SK-N-SH (cell line): ENCODE measurements at regions not wholly inside any gene's neighbourhood (a gene's known extent, or its start where the extent isn't known, plus 50 kb on each side); places are given as distances from the start of the nearest gene placed in this dataset.

ENCODE experiments used
- CTCF ChIA-PET: fragments of 300-600, 350-600 bp; formaldehyde crosslinking; extraction: SDS; loops from one replicate; lab custom pipeline; 2021; lab: Yijun Ruan, JAX
- POLR2A ChIA-PET: fragments of 350-600 bp; sonication (Branson Sonifier 250); formaldehyde crosslinking; extraction: SDS; loops from one replicate; lab custom pipeline; 2020; ENCODE audit warnings: antibody characterized with exemption, inconsistent platforms; lab: Yijun Ruan, JAX
- DNase-seq: peaks from one replicate; pipeline ENCODE4 v3.0.0; 2012
- H2AFZ ChIP-seq: fragments of 200-600 bp; sonication (generic); 2 replicates; pipeline ENCODE4 v1.8.1; 2016; ENCODE audit warnings: antibody characterized with exemption, mild to moderate bottlenecking, low read depth
- H3F3A ChIP-seq: fragments of 200-600 bp; sonication (generic); replicated peaks from 2 replicates; pipeline ENCODE3; 2016; ENCODE audit warnings: antibody characterized with exemption, mild to moderate bottlenecking; ENCODE audit not compliant: insufficient read depth
- H3K27ac ChIP-seq, 2 experiments: fragments of 200-500 bp in 1 of 2; fragments of 200-600 bp in 1 of 2; sonication (Bioruptor generic) in 1 of 2; sonication (generic), shearing (Covaris generic) in 1 of 2; 2 replicates each; pipeline versions ENCODE4 v1.5.1 to v1.6.1; 2014 to 2016; ENCODE audit warnings: low read depth in 2 of 2, inconsistent platforms in 1 of 2, low read length in 1 of 2, mild to moderate bottlenecking in 1 of 2, mixed read lengths in 1 of 2
- H3K27me3 ChIP-seq: fragments of 200-600 bp; sonication (generic), shearing (Covaris generic); 2 replicates; pipeline ENCODE4 v1.6.1; 2016; ENCODE audit warnings: mixed run types; ENCODE audit not compliant: insufficient read depth
- H3K36me3 ChIP-seq, 2 experiments: fragments of 200-500 bp in 1 of 2; fragments of 200-600 bp in 1 of 2; sonication (Bioruptor generic) in 1 of 2; sonication (generic) in 1 of 2; replicated peaks in 1 of 2; 2 replicates each; pipeline versions ENCODE3 to v1.5.1; 2014 to 2016; ENCODE audit warnings: low read length in 1 of 2, mild to moderate bottlenecking in 1 of 2; ENCODE audit not compliant: insufficient read depth in 2 of 2, control insufficient read depth in 1 of 2
- H3K4me1 ChIP-seq, 2 experiments: fragments of 200-500 bp in 1 of 2; fragments of 200-600 bp in 1 of 2; sonication (Bioruptor generic) in 1 of 2; sonication (generic), shearing (Covaris generic) in 1 of 2; 2 replicates each; pipeline versions ENCODE4 v1.5.1 to v1.6.1; 2014 to 2016; ENCODE audit warnings: low read depth in 1 of 2, low read length in 1 of 2, mixed run types in 1 of 2; ENCODE audit not compliant: insufficient read depth in 2 of 2, control insufficient read depth in 1 of 2
- H3K4me2 ChIP-seq: fragments of 200-600 bp; sonication (generic), shearing (Covaris generic); 2 replicates; pipeline ENCODE4 v1.6.1; 2017; ENCODE audit warnings: mixed run types
- H3K4me3 ChIP-seq, 2 experiments: fragments of 200-500 bp in 1 of 2; fragments of 200-600 bp in 1 of 2; sonication (Bioruptor generic) in 1 of 2; sonication (generic), shearing (Covaris generic) in 1 of 2; 2 replicates each; pipeline versions ENCODE4 v1.5.1 to v1.8.1; 2014 to 2016; ENCODE audit warnings: low read depth in 2 of 2, inconsistent platforms in 1 of 2, low read length in 1 of 2, mild to moderate bottlenecking in 1 of 2, mixed read lengths in 1 of 2, moderate library complexity in 1 of 2
- H3K79me2 ChIP-seq: fragments of 200-600 bp; sonication (generic); 2 replicates; pipeline ENCODE4 v1.8.1; 2017; ENCODE audit warnings: mild to moderate bottlenecking; ENCODE audit not compliant: insufficient read depth
- H3K9ac ChIP-seq: fragments of 200-600 bp; sonication (generic); 2 replicates; pipeline ENCODE4 v1.6.1; 2017; ENCODE audit warnings: mixed run types
- H3K9me2 ChIP-seq: fragments of 200-600 bp; sonication (generic); 2 replicates; pipeline ENCODE4 v1.6.1; 2017; ENCODE audit warnings: mixed run types
- H3K9me3 ChIP-seq: fragments of 200-600 bp; sonication (generic); 2 replicates; pipeline ENCODE4 v1.6.1; 2017; ENCODE audit warnings: mixed run types, mild to moderate bottlenecking, moderate library complexity
- H4K20me1 ChIP-seq: fragments of 200-600 bp; sonication (generic); 2 replicates; pipeline ENCODE4 v1.6.1; 2017; ENCODE audit warnings: mild to moderate bottlenecking, mixed run types; ENCODE audit not compliant: insufficient read depth
- CHD2 ChIP-seq: fragments of 150-350 bp; IDR thresholded peaks from 2 replicates; pipeline ENCODE4 v1.6.1; 2018; ENCODE audit warnings: low read length; ENCODE audit not compliant: partially characterized antibody
- EP300 ChIP-seq, 2 experiments: IDR thresholded peaks; 2 replicates each; pipeline versions ENCODE4 v1.4.0 to v1.6.1; 2012; ENCODE audit warnings: borderline replicate concordance in 1 of 2, low read depth in 1 of 2, low read length in 1 of 2
- EZH2phosphoT487 ChIP-seq: fragments of 200-600 bp; sonication (generic); IDR thresholded peaks from 2 replicates; pipeline ENCODE4 v1.6.1; 2017; ENCODE audit warnings: low read depth, mixed run types, mild to moderate bottlenecking, antibody characterized with exemption, moderate library complexity, borderline replicate concordance
- FOXM1 ChIP-seq: IDR thresholded peaks from 2 replicates; pipeline ENCODE4 v1.4.0; 2012; ENCODE audit warnings: low read depth, mild to moderate bottlenecking
- GABPA ChIP-seq: IDR thresholded peaks from 2 replicates; pipeline ENCODE4 v1.4.0; 2012; ENCODE audit warnings: low read depth, mild to moderate bottlenecking
- GATA2 ChIP-seq: sonication (generic); formaldehyde crosslinking; IDR thresholded peaks from 2 replicates; pipeline ENCODE4 v1.5.0; 2020; ENCODE audit warnings: mild to moderate bottlenecking, missing genetic modification reagents
- MEF2A ChIP-seq: IDR thresholded peaks from 2 replicates; pipeline ENCODE4 v1.4.0; 2012; ENCODE audit warnings: low read depth, borderline replicate concordance
- NFIC ChIP-seq: IDR thresholded peaks from 2 replicates; pipeline ENCODE4 v1.4.0; 2012; ENCODE audit warnings: borderline replicate concordance
- PBX3 ChIP-seq: IDR thresholded peaks from 2 replicates; pipeline ENCODE4; 2012
- RAD21 ChIP-seq: IDR thresholded peaks from 2 replicates; pipeline ENCODE4 v1.6.1; 2012; ENCODE audit warnings: mild to moderate bottlenecking, low read length
- RCOR1 ChIP-seq: fragments of 150-350 bp; IDR thresholded peaks from 2 replicates; pipeline ENCODE4 v1.6.1; 2017; ENCODE audit warnings: antibody characterized with exemption, low read length
- RFX5 ChIP-seq: IDR thresholded peaks from 2 replicates; pipeline ENCODE4 v1.6.1; 2012; ENCODE audit warnings: mild to moderate bottlenecking, improper control_type of control experiment, low read length
- TCF12 ChIP-seq: IDR thresholded peaks from 2 replicates; pipeline ENCODE4 v1.4.0; 2012
- ZBTB33 ChIP-seq: IDR thresholded peaks from 2 replicates; pipeline ENCODE4 v1.4.0; 2012; ENCODE audit warnings: low read depth, borderline replicate concordance
- WGBS: methylation state at CpG from one replicate; pipeline ENCODE4 v1.1.6; 2017; ENCODE audit warnings: low lambda C conversion rate; 5-methylcytosine and 5-hydroxymethylcytosine counted together
- TF ChIP-seq, protein P1 (sequence below): fragments of 200-600 bp; sonication (generic); IDR thresholded peaks from 2 replicates; pipeline ENCODE4 v1.6.1; 2017; ENCODE audit warnings: antibody characterized with exemption, mild to moderate bottlenecking, moderate library complexity

GRCh38 chr7:10577866-10578374 is 395.8 kb upstream of the PHF14 start:
- Histone ChIP-seq H3K36me3 (no peaks in the 10 kb centered on the region), H2AFZ (no peak overlapping the region)
- no peak for DNase-seq
- TF ChIP-seq RAD21, result no peak
- no peak for TF ChIP-seq PBX3
- TF ChIP-seq EZH2phosphoT487, result no peak
- TF ChIP-seq, protein P1, sequence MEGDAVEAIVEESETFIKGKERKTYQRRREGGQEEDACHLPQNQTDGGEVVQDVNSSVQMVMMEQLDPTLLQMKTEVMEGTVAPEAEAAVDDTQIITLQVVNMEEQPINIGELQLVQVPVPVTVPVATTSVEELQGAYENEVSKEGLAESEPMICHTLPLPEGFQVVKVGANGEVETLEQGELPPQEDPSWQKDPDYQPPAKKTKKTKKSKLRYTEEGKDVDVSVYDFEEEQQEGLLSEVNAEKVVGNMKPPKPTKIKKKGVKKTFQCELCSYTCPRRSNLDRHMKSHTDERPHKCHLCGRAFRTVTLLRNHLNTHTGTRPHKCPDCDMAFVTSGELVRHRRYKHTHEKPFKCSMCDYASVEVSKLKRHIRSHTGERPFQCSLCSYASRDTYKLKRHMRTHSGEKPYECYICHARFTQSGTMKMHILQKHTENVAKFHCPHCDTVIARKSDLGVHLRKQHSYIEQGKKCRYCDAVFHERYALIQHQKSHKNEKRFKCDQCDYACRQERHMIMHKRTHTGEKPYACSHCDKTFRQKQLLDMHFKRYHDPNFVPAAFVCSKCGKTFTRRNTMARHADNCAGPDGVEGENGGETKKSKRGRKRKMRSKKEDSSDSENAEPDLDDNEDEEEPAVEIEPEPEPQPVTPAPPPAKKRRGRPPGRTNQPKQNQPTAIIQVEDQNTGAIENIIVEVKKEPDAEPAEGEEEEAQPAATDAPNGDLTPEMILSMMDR, result no peak
- TF ChIP-seq MEF2A, result no peak
- TF ChIP-seq FOXM1, result no peak
- no peak for TF ChIP-seq GABPA
- TF ChIP-seq, all 33 proteins: peak for 0
- Histone ChIP-seq H3K4me2 (no peak overlapping the region), H3F3A (no peaks in the 10 kb centered on the region), H3K4me3 (no peak overlapping the region), H3K9ac (no peak overlapping the region), H3K27ac (no peak overlapping the region), H3K9me2 (no peaks in the 10 kb centered on the region), H4K20me1 (no peaks in the 10 kb centered on the region), H3K79me2 (no peaks in the 10 kb centered on the region), H3K9me3 (peaks cover 8% of the 10 kb centered on the region; the same call in 1 of the 2 replicates), H3K4me1 (peaks cover 0 to 4% of the 10 kb centered on the region in 2 experiments; a peak in 2 of 4 replicates), H3K27me3 (no peaks in the 10 kb centered on the region)
- ChIA-PET CTCF (no interaction called here), POLR2A (no interaction called here)
- WGBS, result 39% methylated on average over 3 of the region's 3 CpGs

- DNase-seq, result peak; percentile 48
- no peak overlapping the region for H3K4me3 ChIP-seq
- peaks cover 5% of the 10 kb centered on the region; the same call in 1 of the 2 replicates for H3K9me3 ChIP-seq
- H3K36me3 ChIP-seq, result no peaks in the 10 kb centered on the region
- H2AFZ ChIP-seq, result no peak overlapping the region
- peaks cover 0 to 4% of the 10 kb centered on the region in 2 experiments; a peak in 2 of 4 replicates for H3K4me1 ChIP-seq
- H3K79me2 ChIP-seq, result no peaks in the 10 kb centered on the region
- CTCF ChIA-PET, result no interaction called here
- no peaks in the 10 kb centered on the region for H3K27me3 ChIP-seq
- H3K9ac ChIP-seq, result no peak overlapping the region
- TF ChIP-seq RFX5 (no peak), ZBTB33 (no peak), EP300 (IDR thresholded peaks at IDR 0.05; ENCODE audit: borderline replicate concordance in 1 of 2, low read depth in 1 of 2, low read length in 1 of 2) (peak in 1 of 2 experiments; percentile 76; a peak in 2 of 4 replicates), RAD21 (peak; percentile 20; the same call in 1 of the 2 replicates), TCF12 (peak; percentile 19; the same call in 1 of the 2 replicates), GATA2 (peak; percentile 64; the same call in 1 of the 2 replicates), CHD2 (peak; percentile 40), NFIC (no peak), EZH2phosphoT487 (no peak), RCOR1 (peak; percentile 77)
- TF ChIP-seq, protein P1, result no peak
- no peaks in the 10 kb centered on the region for H4K20me1 ChIP-seq
- 63% methylated on average over 3 of the region's 3 CpGs for WGBS
- no peaks in the 10 kb centered on the region for H3F3A ChIP-seq
- H3K9me2 ChIP-seq, result no peaks in the 10 kb centered on the region
- H3K27ac ChIP-seq, result peak overlapping the region in 1 of 2 experiments; percentile 45; a peak in 1 of 4 replicates
- H3K4me2 ChIP-seq, result no peak overlapping the region
- POLR2A ChIA-PET, result no interaction called here
Measured at GRCh38 chr7:10579561-10579960, 394.1 kb upstream of the PHF14 start.
